HEK293T (cell line): ENCODE measurements at regions not wholly inside any gene's neighbourhood (a gene's known extent, or its start where the extent isn't known, plus 50 kb on each side); places are given as distances from the start of the nearest gene placed in this dataset.
"Not testable (repeated sequence)": the region's sequence is repeated elsewhere in the genome, so short reads cannot be mapped to it uniquely, and the experiment has no call there.

Source experiments
- CTCF ChIA-PET: fragments of 350-600 bp; formaldehyde crosslinking; extraction: SDS; loops from one replicate; lab custom pipeline; 2021; ENCODE audit warnings: antibody characterized with exemption, inconsistent platforms; lab: Yijun Ruan, JAX
- POLR2A ChIA-PET: fragments of 350-600 bp; formaldehyde crosslinking; extraction: SDS; loops from one replicate; lab custom pipeline; 2020; ENCODE audit warnings: antibody characterized with exemption, inconsistent platforms; lab: Yijun Ruan, JAX
- DNase-seq: peaks from one replicate; pipeline ENCODE4 v3.0.0; 2012; ENCODE audit warnings: mixed read lengths; ENCODE audit errors: extremely low spot score
- ARNT ChIP-seq: fragments of 450-650 bp; IDR thresholded peaks from 2 replicates; pipeline ENCODE4 v1.6.1; 2017; ENCODE audit warnings: mild to moderate bottlenecking
- BHLHE40 ChIP-seq: fragments of 450-650 bp; IDR thresholded peaks from 2 replicates; pipeline ENCODE4 v1.6.1; 2016; ENCODE audit warnings: mild to moderate bottlenecking, moderate library complexity, borderline replicate concordance
- CTBP1 ChIP-seq: fragments of 450-650 bp; IDR thresholded peaks from 2 replicates; pipeline ENCODE4 v1.6.1; 2016; ENCODE audit warnings: borderline replicate concordance
- ELF4 ChIP-seq: fragments of 450-650 bp; IDR thresholded peaks from 2 replicates; pipeline ENCODE4 v1.6.1; 2017; ENCODE audit warnings: antibody characterized with exemption
- FOXA1 ChIP-seq: fragments of 450-650 bp; IDR thresholded peaks from 2 replicates; pipeline ENCODE4 v1.6.1; 2016; ENCODE audit warnings: mild to moderate bottlenecking
- FOXK2 ChIP-seq: fragments of 450-650 bp; IDR thresholded peaks from 2 replicates; pipeline ENCODE4 v1.6.1; 2016; ENCODE audit warnings: mild to moderate bottlenecking
- FOXM1 ChIP-seq: fragments of 450-650 bp; IDR thresholded peaks from 2 replicates; pipeline ENCODE4 v1.6.1; 2017; ENCODE audit warnings: mild to moderate bottlenecking, borderline replicate concordance
- HDGF ChIP-seq: fragments of 450-650 bp; IDR thresholded peaks from 2 replicates; pipeline ENCODE4 v1.6.1; 2017; ENCODE audit warnings: antibody characterized with exemption, borderline replicate concordance
- L3MBTL2 ChIP-seq: fragments of 450-650 bp; conservative IDR thresholded peaks from 2 replicates; pipeline ENCODE4 v1.6.1; 2016; ENCODE audit warnings: mild to moderate bottlenecking
- LEF1 ChIP-seq: fragments of 450-650 bp; IDR thresholded peaks from 2 replicates; pipeline ENCODE4 v1.6.1; 2017; ENCODE audit warnings: mild to moderate bottlenecking, borderline replicate concordance
- NFRKB ChIP-seq: fragments of 450-650 bp; IDR thresholded peaks from 2 replicates; pipeline ENCODE4 v1.6.1; 2016; ENCODE audit warnings: mild to moderate bottlenecking, moderate library complexity
- SP1 ChIP-seq: fragments of 450-650 bp; IDR thresholded peaks from 2 replicates; pipeline ENCODE4 v1.6.1; 2017
- SUZ12 ChIP-seq: fragments of 450-650 bp; IDR thresholded peaks from 2 replicates; pipeline ENCODE4 v1.6.1; 2016; ENCODE audit warnings: mild to moderate bottlenecking
- TARDBP ChIP-seq: fragments of 450-650 bp; IDR thresholded peaks from 2 replicates; pipeline ENCODE4 v1.6.1; 2016
- ZNF384 ChIP-seq: fragments of 450-650 bp; IDR thresholded peaks from 2 replicates; pipeline ENCODE4 v1.6.1; 2016
- TF ChIP-seq, protein P1 (sequence below): fragments of 450-650 bp; IDR thresholded peaks from 2 replicates; pipeline ENCODE4 v1.6.1; 2016

DNA sequence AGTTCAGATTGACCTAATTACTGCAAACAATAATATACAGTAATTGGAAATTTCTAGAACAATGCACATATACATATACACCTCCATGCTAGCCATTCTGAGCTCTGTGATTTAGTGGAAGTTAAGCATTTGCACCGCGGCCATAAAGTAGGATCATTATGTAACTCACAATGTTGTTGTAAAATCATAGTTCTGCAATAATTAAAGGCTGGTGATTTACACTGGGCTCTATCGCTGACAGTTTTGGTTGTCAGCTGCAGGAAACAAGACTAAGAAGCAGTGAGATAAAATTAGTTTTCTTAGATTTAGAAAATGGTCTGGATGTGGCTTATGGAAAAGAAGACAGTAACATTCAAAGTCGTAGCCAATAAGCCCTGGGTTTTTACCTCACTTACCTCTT lies 776.3 kb downstream of the TMEM121 start:
- POLR2A ChIA-PET: no interaction called here
- CTCF ChIA-PET: no interaction called here
- no peak for TF ChIP-seq FOXM1
- no peak for TF ChIP-seq FOXK2
- no peak for TF ChIP-seq NFRKB
- no peak for TF ChIP-seq ZNF384
- TF ChIP-seq SUZ12: no peak
- no peak for TF ChIP-seq LEF1
- TF ChIP-seq L3MBTL2: no peak
- no peak for DNase-seq

DNA sequence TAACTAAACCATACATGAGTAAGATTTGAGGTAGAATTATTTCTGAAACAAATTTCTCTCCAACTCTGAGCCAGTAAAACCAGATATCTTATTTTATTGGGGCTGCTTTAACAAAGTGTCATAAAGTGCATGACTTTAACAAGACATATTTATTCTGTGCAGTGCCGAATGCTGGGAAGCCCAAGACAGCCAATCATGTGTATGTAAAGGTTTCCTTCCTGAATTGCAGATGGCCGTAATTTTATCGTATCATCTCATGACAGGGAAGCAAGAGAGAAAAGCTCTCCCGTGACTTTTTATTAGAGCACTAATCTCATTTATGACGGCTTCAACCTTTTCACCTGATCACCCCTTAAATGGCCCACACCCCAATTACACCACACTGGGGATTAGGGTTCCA lies 777.9 kb downstream of the TMEM121 start:
- POLR2A ChIA-PET: no interaction called here
- CTCF ChIA-PET: no interaction called here
- TF ChIP-seq FOXK2: no peak
- TF ChIP-seq CTBP1: no peak
- TF ChIP-seq HDGF: no peak
- no peak for TF ChIP-seq SP1
- TF ChIP-seq FOXM1: no peak
- no peak for TF ChIP-seq ARNT
- no peak for TF ChIP-seq LEF1
- no peak for TF ChIP-seq L3MBTL2
- TF ChIP-seq ZNF384: no peak
- no peak for TF ChIP-seq SUZ12
- TF ChIP-seq FOXA1: no peak
- no peak for TF ChIP-seq BHLHE40
- no peak for TF ChIP-seq ELF4
- no peak for DNase-seq

DNA sequence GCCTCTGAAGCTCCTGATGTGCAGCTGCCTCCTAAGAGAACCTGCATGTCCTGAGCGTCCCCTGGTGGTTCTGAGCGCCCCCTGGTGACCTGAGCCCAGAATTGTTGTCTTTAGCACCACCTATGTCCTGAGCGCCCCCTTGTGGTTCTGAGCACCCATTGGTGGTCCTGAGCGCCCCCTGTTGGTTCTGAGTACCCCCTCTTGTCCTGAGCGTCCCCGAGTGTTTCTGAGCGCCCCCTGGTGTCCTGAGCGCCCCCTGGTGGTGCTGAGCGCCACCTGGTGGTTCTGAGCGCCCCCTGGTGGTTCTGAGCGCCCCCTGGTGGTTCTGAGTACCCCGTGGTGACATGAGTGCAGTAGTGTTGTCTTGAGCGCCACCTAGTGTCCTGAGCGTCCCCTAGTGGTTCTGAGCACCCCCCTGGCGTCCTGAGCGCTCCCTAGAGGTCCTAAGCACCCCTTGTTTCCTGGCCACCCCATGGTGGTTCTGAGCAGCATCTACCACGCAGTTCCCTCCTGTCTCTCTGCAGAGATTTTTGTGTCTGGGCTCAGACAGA lies 782.5 kb downstream of the TMEM121 start:
- POLR2A ChIA-PET: no interaction called here
- no peak for DNase-seq
- CTCF ChIA-PET: no interaction called here
- TF ChIP-seq ZNF384: no peak
- no peak for TF ChIP-seq BHLHE40
- no peak for TF ChIP-seq FOXM1
- no peak for TF ChIP-seq HDGF
- no peak for TF ChIP-seq SP1
- no peak for TF ChIP-seq ARNT
- TF ChIP-seq CTBP1: no peak
- TF ChIP-seq SUZ12: no peak
- no peak for TF ChIP-seq LEF1
- TF ChIP-seq, protein P1, sequence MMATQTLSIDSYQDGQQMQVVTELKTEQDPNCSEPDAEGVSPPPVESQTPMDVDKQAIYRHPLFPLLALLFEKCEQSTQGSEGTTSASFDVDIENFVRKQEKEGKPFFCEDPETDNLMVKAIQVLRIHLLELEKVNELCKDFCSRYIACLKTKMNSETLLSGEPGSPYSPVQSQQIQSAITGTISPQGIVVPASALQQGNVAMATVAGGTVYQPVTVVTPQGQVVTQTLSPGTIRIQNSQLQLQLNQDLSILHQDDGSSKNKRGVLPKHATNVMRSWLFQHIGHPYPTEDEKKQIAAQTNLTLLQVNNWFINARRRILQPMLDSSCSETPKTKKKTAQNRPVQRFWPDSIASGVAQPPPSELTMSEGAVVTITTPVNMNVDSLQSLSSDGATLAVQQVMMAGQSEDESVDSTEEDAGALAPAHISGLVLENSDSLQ: no peak
- no peak for TF ChIP-seq FOXA1
- TF ChIP-seq FOXK2: no peak

DNA sequence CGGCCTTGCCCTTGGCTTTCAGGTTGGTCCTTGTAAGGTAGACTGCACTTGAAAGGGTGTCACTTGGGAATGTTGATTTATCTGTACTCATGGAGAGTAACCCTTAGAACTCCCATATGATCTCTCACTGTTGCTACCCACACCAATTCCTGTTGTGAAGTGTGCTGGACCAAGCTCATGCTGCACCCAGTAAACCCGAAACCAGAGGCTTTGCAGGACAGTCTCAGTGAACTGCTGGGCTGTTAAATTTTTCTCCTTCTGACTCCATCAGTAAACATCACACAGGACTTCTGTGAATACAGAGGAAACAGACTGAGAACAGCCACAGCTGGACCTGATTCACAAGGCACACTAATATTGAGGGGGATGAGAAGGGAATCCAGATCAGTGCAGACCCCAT lies 783.0 kb downstream of the TMEM121 start:
- POLR2A ChIA-PET: no interaction called here
- DNase-seq: no peak
- TF ChIP-seq CTBP1 (no peak), TARDBP (no peak), BHLHE40 (no peak)
- CTCF ChIA-PET: no interaction called here

DNA sequence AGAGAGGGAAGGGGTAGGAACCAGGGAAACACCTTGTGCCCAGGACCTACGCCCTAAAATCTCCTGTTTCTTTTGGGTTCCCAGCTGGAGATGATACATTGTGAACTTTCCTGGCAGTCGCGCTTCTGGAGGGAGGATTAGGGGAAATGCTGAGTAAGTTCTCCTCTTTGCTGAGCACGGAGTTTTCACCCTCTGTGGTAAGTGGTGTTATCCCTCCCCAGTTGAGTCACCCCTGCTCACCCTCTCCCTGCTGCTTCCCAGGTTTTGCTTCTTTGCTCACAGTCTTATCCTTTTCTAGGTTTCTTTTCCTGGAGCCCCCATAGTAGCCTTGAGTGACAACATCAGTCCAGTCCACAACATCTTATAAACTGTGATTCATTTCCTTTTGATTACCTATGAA lies 789.1 kb downstream of the TMEM121 start:
- ChIA-PET POLR2A (no interaction called here), CTCF (no interaction called here)

DNA sequence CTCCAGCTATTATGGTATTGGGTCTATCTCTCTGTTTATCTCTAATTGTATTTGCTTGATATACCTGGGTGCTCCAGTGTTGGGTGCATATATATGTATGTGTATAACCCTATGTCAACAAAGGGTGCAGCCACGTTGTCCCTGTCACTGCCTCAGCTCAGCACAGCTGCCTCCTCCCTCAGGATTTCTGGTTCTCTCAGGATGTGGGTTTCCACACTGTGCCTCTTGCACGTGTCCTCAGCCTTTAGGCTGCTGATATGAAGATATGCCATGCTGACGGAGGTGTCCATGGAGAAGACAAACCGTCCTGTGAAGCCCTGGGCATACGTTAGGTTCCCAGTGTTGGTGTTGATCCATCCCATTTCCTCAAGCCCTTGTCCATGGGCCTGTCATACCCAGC lies 791.2 kb downstream of the TMEM121 start:
- TF ChIP-seq ELF4 (no peak), SP1 (no peak), SUZ12 (no peak), HDGF (no peak), L3MBTL2 (no peak), LEF1 (no peak), ARNT (no peak), TARDBP (no peak), NFRKB (no peak), CTBP1 (no peak), ZNF384 (no peak), FOXA1 (no peak), FOXM1 (no peak)
- TF ChIP-seq, protein P1: no peak
- ChIA-PET CTCF (no interaction called here), POLR2A (no interaction called here)
- DNase-seq: no peak

More for the DNA sequence above, 789.1 kb downstream of the TMEM121 start:
- TF ChIP-seq CTBP1 (no peak), FOXK2 (no peak), ZNF384 (no peak), ARNT (no peak), BHLHE40 (no peak), LEF1 (no peak)
- DNase-seq: no peak

DNA sequence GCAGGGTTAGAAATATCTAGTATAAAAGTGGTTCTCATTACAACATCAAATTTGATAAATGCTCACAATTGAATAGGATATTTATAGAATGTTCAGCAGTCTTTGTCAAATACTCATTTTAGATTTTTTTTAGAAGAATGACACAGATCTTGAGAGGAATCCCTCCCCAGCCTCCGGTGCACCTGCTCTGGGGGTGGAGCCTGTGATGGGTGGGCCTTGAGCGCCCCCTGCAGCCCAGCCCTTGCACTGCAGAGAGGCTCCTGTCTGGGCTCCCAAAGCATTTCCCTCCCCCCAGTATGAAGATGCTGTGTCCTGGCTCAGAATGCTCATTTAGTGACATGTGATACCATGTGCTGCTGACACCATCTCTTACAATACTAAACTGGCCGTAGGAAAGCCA lies 792.3 kb downstream of the TMEM121 start:
- TF ChIP-seq ARNT (no peak), TARDBP (no peak), FOXM1 (no peak), L3MBTL2 (no peak), CTBP1 (no peak), LEF1 (no peak), NFRKB (no peak), BHLHE40 (no peak), ELF4 (no peak), HDGF (no peak), SUZ12 (no peak), FOXK2 (no peak)
- TF ChIP-seq, protein P1: no peak
- DNase-seq: no peak
- CTCF ChIA-PET: no interaction called here
- POLR2A ChIA-PET: no interaction called here

DNA sequence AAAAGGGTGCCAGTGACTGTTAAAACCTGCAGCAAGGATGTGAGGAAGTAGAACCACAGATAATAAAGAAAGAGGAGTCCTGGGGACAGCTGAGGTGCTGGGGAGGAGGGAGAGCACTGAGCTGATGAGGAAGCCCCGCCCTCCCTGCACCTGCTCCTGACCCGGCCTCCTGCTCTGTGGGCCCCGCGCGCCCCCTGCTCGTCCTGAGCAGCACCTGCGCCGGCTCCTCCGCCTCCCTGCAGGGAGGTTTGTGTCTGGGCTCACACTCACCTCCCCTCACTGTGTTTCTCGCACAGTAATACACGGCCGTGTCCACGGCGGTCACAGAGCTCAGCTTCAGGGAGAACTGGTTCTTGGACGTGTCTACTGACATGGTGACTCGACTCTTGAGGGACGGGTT lies 797.6 kb downstream of the TMEM121 start:
- DNase-seq, POLR2A ChIA-PET, CTCF ChIA-PET: not testable (repeated sequence)
